ENCODE measurements at regions not wholly inside any gene's neighbourhood (a gene's known extent, or its start where the extent isn't known, plus 50 kb on each side); places are given as distances from the start of the nearest gene placed in this dataset.

DNA sequence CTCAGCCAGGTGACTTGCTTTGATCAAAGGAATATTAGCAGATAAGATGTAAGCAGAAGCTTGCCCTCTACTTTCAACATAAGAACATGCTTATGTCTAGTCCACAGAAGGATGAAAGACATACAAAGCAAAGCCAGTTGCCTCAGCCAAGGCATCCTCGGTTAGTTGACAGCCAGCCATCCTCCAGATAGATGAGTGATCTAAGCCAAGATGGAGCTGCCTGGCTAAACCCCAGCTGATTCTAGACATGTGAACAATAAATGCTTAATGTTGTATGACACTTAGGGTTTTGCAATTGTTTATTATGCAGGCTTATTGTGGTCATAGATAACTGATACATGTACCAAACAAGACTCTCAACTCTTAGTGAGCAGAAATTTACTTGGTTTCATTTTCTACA lies 157.6 kb upstream of the TMTC2 start:
- no peak for TF ChIP-seq CTCF (IDR thresholded peaks at IDR 0.05; ENCODE audit: insufficient read depth, low read length)
- no peak overlapping the region for H3K4me3 ChIP-seq (ENCODE audit: low read depth, low read length)
- no peak for DNase-seq (ENCODE audit: low read depth)

DNA sequence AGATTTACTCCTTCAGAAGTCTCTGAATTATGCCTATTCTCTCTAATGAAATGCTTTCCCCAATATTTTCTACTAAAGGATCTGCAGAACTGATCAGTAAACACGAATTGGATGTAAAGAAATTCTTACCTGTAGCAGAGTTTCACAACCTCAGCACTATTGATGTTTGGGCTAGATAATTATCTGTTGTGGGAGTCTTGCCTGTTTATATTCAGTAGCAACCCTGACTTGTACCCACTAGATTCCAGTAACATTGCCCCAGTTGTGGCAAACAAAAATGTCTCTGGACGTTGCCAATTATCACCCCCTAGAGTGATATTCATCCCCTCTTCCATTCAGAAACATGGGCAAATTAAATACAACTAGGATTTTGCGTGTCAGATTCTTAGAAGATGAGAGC lies 156.8 kb upstream of the TMTC2 start:
- DNase-seq (ENCODE audit: low read depth), result no peak
- TF ChIP-seq CTCF (IDR thresholded peaks at IDR 0.05; ENCODE audit: insufficient read depth, low read length), result no peak
- H3K4me3 ChIP-seq (ENCODE audit: low read depth, low read length), result no peak overlapping the region

DNA sequence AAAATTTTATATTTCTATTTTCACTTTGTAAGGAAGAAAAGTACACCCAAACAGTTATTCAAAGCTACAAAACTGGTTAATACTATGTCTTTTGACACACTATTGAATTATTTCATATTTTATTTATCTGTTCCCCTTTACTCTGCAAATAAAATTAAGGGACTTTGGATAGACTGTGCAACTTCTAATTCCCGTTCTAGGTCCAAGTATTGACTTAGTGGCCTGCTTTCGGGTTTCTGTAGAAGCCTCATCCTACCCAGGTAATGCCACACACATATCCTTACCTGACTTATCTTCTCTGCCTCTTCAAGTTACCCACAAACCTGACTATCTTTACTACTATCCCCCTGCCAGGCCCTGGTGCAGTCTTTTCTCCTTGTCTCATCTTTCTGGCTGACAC lies 156.3 kb upstream of the TMTC2 start:
- TF ChIP-seq CTCF (IDR thresholded peaks at IDR 0.05; ENCODE audit: insufficient read depth, low read length), result no peak
- H3K4me3 ChIP-seq (ENCODE audit: low read depth, low read length), result no peak overlapping the region
- DNase-seq (ENCODE audit: low read depth), result no peak

GRCh38 chr12:82533341-82533740 lies 153.4 kb upstream of the TMTC2 start:
- no peak for DNase-seq (ENCODE audit: low read depth)
- TF ChIP-seq CTCF (IDR thresholded peaks at IDR 0.05; ENCODE audit: insufficient read depth, low read length), result no peak
- no peak overlapping the region for H3K4me3 ChIP-seq (ENCODE audit: low read depth, low read length)

DNA sequence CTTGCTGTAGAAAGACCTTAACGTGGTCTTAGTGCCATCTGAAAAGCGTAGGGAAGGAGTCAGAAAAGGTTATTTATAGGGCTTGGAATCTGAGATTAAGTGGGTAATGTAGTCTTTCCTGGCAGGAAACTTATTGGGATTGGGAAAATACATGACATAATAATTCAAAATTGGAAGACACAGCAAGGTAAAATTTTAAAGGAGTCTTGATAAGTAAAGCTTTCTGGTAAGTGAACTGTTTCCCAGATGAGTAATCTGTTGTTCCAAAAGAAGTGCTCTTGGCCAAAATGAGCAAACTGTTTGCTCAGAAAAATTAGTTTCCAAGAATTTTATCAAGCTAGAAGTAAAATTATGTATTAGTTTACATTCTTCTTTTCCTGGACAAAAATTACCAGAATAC lies 149.3 kb upstream of the TMTC2 start:
- TF ChIP-seq CTCF (IDR thresholded peaks at IDR 0.05; ENCODE audit: insufficient read depth, low read length), result no peak
- no peak for DNase-seq (ENCODE audit: low read depth)
- no peak overlapping the region for H3K4me3 ChIP-seq (ENCODE audit: low read depth, low read length)

DNA sequence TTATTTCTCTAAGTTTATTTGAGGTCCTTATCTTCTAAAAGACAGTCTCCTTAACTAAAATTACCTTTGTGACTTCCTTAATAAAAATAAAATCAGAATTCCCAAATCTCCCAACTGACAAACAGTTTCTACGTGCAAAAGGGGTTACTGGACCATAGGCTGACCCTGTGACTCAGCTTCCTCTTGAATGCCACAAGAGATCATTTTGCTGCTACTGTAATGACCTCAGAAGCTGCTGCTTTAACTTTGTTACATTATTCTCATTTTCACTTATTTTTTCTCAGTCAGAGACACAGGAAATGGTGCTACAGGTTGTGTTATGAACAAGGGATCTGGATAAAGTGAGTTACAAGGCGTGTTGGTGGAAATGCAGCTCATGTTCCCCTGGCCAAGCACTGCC lies 132.2 kb upstream of the TMTC2 start:
- no peak for DNase-seq (ENCODE audit: low read depth)
- no peak for TF ChIP-seq CTCF (IDR thresholded peaks at IDR 0.05; ENCODE audit: insufficient read depth, low read length)
- H3K4me3 ChIP-seq (ENCODE audit: low read depth, low read length), result no peak overlapping the region

DNA sequence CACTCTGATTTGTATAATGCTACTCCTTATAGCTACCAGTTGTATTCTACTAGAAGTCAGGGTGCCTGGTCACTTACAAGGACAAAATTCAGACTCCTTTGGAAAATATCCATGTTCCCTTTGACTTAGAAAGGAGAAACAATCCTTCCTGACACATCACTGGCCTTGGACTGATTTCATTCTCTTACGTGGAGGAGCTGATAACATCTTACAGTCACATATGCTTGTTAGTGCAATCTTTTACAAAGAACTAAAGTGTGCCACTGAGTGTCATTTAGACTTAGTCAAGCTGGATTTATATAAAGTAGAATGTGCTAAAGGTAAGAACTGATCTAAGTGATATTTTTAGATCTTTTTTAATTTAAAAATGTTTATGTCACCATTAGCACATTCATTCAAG lies 131.0 kb upstream of the TMTC2 start:
- no peak for TF ChIP-seq CTCF (IDR thresholded peaks at IDR 0.05; ENCODE audit: insufficient read depth, low read length)
- DNase-seq (ENCODE audit: low read depth), result no peak
- no peak overlapping the region for H3K4me3 ChIP-seq (ENCODE audit: low read depth, low read length)

Data from fibroblast of the aortic adventitia (primary cell).